GM18505 (cell line): ENCODE measurements at regions not wholly inside any gene's neighbourhood (a gene's known extent, or its start where the extent isn't known, plus 50 kb on each side); places are given as distances from the start of the nearest gene placed in this dataset.

Source experiments
- ATAC-seq: cut with Tn5 transposase; IDR thresholded peaks from one replicate; pipeline ENCODE4 v1.9.1; 2021; ENCODE audit not compliant: unreplicated experiment
- POLR2A ChIP-seq: IDR thresholded peaks from 4 replicates; pipeline ENCODE4 v1.6.1; 2011; ENCODE audit warnings: borderline replicate concordance; ENCODE audit not compliant: insufficient read depth, insufficient read length; ENCODE audit errors: extremely low read depth

GRCh38 chr15:95247071-95247984 is 1016.0 kb downstream of the MCTP2 start:
- no peak for TF ChIP-seq POLR2A
- ATAC-seq, result no peak

DNA sequence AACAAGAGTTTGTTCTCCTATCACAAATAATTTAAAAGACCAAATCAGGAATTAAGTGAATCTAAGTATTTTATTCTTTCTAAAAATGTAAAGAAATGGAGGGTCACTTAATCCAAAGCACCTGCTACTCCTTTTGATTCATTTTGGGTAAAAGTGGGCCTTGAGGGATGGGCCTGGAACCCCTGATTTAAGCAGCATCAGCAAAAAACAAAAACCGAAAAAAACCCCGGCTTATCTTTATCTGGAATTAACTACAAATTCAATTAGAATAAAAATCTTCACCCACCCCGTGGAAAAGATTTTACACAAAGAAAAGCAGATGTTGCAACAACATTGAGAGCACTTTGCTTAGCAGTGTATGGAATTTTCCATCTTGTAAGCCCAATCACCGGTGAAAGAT is 1018.2 kb downstream of the MCTP2 start:
- no peak for ATAC-seq

GRCh38 chr15:95252404-95252803 is 1021.0 kb downstream of the MCTP2 start:
- ATAC-seq, result no peak
- no peak for TF ChIP-seq POLR2A

More for the DNA sequence above, 1018.2 kb downstream of the MCTP2 start:
- no peak for TF ChIP-seq POLR2A

- no peak for TF ChIP-seq POLR2A
- no peak for ATAC-seq
These were observed 1022.9 kb downstream of the MCTP2 start for GRCh38 chr15:95254263-95254662.

GRCh38 chr15:95259513-95259912 is 1028.2 kb downstream of the MCTP2 start:
- peak; percentile 59 for ATAC-seq
- no peak for TF ChIP-seq POLR2A

DNA sequence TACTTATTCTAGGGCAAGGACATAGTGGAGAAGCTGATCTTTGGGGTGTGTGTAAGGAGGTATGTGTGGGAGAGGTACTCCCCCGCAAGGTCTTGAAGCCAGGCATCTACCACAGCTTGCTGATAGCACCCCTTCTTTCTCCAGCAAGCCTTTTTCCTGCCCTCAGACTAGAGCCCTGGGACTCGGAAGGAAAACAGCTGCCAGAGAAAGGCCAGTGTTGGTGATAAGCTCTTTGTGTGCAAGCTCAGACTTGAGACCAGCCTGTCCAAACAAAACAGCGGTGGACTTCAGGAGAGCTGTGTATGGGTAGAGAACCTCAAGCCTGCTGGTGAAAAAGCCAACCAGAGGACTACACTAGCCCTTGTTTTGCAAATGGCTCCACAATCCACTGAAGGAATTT is 1028.6 kb downstream of the MCTP2 start:
- ATAC-seq, result no peak
- TF ChIP-seq POLR2A, result no peak

DNA sequence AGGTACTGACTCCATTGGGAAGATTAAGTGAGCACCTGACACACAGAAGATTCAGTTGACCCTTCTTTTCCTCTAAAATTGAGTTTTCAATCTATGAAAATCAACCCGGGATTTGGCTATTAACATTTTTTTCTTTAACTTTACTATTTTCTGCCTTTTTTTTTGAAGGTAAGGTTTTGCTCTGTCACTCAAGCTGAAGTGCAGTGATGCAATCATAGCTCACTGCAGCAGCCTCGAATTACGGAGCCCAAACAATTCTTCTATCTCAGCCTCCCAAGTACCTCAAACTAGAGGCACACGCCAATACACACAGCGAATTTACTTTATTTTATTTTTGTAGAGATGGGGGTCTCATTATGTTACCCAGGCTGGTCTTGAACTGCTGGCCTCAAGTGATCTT is 1029.5 kb downstream of the MCTP2 start:
- no peak for ATAC-seq
- TF ChIP-seq POLR2A, result no peak

- TF ChIP-seq POLR2A, result no peak
- no peak for ATAC-seq
These were observed 1030.2 kb downstream of the MCTP2 start for GRCh38 chr15:95261546-95261945.

DNA sequence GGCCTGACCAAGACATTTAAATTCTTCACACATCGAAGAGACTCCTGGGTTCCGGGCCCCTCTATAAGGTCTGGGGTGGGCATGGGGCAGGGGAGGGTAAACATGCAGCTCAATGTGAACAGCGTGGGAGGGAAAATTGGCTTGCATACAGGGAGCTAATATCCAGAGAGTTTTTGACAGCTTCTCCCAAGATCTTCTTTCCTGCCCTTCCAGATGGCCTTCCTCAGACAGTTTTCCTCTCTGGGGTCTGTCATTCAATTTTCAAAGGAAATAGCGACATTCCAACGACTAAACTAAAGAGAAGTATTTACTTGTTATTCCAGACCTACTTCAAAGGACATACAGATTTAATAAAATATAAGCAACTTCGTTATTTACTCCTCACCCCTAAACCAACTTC is 1030.6 kb downstream of the MCTP2 start:
- no peak for TF ChIP-seq POLR2A
- ATAC-seq, result no peak

GRCh38 chr15:95262866-95263564 is 1031.7 kb downstream of the MCTP2 start:
- TF ChIP-seq POLR2A, result no peak
- no peak for ATAC-seq

DNA sequence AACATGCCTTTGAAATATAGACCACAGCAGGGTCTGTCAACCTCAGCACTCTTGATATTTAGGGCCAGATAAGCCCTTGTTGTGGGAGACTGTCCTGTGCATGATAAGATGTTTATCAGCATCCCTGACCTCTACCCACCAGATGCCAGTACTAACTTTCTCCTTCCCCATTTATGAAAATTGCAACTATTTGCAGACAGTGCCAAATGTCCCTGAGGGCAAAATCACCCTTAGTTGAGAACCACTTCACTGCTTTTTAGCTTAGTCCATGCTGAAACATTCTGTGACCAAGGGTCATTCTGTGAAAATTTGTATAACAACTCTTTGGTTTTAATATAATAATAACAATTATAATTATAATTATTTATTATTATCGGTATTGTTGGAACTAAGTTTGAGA is 1032.4 kb downstream of the MCTP2 start:
- TF ChIP-seq POLR2A, result no peak
- ATAC-seq, result no peak

DNA sequence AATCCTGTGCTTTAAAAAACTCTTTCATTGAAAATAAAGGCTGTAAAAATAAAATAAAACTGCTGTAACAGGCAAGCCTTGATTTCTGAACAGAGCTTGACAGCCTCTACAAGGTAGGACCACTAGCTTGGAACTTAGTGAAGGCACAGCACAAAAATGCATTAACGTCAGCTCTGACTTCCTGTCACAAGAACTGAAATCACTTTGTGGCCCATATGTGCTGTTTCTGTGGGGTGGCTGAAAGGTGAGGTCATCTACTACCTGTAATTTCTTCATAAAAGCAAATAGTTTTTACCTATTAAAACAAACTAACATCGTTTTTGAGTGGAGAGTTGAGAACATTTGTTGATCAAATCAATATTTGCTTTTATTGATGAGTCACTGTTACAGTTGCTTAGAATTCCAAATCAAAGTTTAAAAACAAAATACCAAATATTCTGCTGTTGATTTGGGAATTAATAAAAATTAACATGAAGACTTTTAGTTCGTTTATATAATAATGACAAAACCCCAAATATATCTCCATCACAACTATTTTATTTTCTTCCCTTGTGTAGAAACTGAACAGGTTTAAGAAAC is 1034.1 kb downstream of the MCTP2 start:
- TF ChIP-seq POLR2A, result no peak
- no peak for ATAC-seq

DNA sequence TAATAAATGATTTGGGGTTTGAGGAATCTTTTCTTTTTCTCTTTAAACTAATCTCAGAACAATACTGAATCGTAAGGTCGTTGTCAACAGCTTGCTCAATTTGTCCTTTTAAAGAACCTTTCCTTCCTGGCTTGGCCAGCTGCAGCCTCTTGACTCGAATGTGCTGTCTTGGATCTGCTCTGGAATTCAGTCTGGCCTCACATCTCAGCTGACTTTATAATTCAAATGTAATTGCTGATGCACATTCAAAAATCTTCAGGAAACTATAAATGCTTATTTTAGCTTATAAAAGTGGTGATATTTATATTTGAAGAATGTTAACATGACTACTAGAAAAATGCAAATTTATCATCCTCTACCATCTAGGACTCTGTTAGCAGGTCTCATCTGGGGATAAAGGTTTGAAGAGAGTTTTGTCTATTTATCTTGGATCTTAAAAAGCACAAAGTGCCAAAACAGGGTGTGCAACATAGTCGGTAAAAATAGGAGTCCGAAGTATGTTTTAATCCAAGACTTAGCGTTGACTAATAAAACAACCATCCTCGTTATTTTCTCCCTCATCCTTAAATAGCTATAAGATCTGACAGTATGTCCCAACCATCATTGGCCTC is 1035.2 kb downstream of the MCTP2 start:
- no peak for ATAC-seq
- no peak for TF ChIP-seq POLR2A

- no peak for ATAC-seq
- no peak for TF ChIP-seq POLR2A
These were observed 1036.1 kb downstream of the MCTP2 start for GRCh38 chr15:95267481-95267880.
